SK-N-SH treated with all-trans-retinoic acid at 6 μM for 48 hours (cell line): ENCODE measurements at regions not wholly inside any gene's neighbourhood (a gene's known extent, or its start where the extent isn't known, plus 50 kb on each side); places are given as distances from the start of the nearest gene placed in this dataset.

Experiments
- CREB5 ChIP-seq: fragments of 250-450 bp; sonication (Bioruptor Pico); IDR thresholded peaks from 2 replicates; pipeline ENCODE4 v1.5.1; 2020; ENCODE audit warnings: low read depth, mild to moderate bottlenecking, moderate library complexity
- CSRNP3 ChIP-seq: fragments of 250-450 bp; sonication (Bioruptor Pico); IDR thresholded peaks from 2 replicates; pipeline ENCODE4 v1.5.1; 2021; ENCODE audit warnings: mild to moderate bottlenecking, moderate library complexity
- OSR1 ChIP-seq: fragments of 250-450 bp; sonication (Bioruptor Pico); IDR thresholded peaks from 2 replicates; pipeline ENCODE4 v1.8.0; 2022; ENCODE audit warnings: moderate library complexity, mild to moderate bottlenecking, inconsistent platforms
- PPARA ChIP-seq: fragments of 250-450 bp; sonication (Bioruptor Pico); IDR thresholded peaks from 2 replicates; pipeline ENCODE4 v1.5.0; 2020; ENCODE audit warnings: mild to moderate bottlenecking, borderline replicate concordance
- TCF4 ChIP-seq: fragments of 250-450 bp; sonication (Bioruptor Pico); IDR thresholded peaks from 2 replicates; pipeline ENCODE4 v1.8.0; 2021; ENCODE audit warnings: mild to moderate bottlenecking, moderate library complexity, borderline replicate concordance

GRCh38 chr14:51447411-51447810 is 204.3 kb upstream of the FRMD6 start:
- TF ChIP-seq OSR1 (CRISPR knock-in tag) (no peak), CREB5 (CRISPR knock-in tag) (no peak), PPARA (no peak), TCF4 (CRISPR knock-in tag) (no peak), CSRNP3 (CRISPR knock-in tag) (no peak)
